ENCODE measurements at regions not wholly inside any gene's neighbourhood (a gene's known extent, or its start where the extent isn't known, plus 50 kb on each side); places are given as distances from the start of the nearest gene placed in this dataset.

DNA sequence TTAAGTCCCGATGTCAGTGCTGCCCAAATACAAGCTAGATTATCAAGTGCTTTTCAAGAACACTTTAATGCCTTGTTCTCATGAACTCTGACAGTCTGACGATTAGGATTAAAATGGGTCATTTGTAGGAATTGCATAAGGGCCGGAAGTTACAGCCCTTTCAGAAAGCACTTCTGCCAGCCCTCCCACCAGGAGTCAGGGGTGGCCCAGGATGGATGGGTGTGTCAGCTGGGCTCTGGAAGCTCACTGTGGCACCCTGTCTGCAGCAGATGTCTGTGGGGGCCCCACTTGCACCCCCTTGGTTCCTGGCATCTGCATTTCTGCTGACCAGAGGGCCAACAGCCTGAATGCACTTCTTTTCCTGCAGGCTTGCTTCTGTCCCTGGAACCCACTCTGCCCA lies 712.7 kb downstream of the UQCRFS1 start:
- no peaks in the 10 kb centered on the region for H3K4me1 ChIP-seq
- H3K27me3 ChIP-seq: no peaks in the 10 kb centered on the region
- no peak overlapping the region for H3K27ac ChIP-seq
- H3K4me3 ChIP-seq: no peak overlapping the region
- no peaks in the 10 kb centered on the region for H3K9me3 ChIP-seq
- TF ChIP-seq POLR2AphosphoS5 (IDR thresholded peaks at IDR 0.05) (no peak), EP300 (IDR thresholded peaks at IDR 0.05) (no peak), POLR2A (IDR thresholded peaks at IDR 0.05) (no peak)
- TF ChIP-seq, protein P1, sequence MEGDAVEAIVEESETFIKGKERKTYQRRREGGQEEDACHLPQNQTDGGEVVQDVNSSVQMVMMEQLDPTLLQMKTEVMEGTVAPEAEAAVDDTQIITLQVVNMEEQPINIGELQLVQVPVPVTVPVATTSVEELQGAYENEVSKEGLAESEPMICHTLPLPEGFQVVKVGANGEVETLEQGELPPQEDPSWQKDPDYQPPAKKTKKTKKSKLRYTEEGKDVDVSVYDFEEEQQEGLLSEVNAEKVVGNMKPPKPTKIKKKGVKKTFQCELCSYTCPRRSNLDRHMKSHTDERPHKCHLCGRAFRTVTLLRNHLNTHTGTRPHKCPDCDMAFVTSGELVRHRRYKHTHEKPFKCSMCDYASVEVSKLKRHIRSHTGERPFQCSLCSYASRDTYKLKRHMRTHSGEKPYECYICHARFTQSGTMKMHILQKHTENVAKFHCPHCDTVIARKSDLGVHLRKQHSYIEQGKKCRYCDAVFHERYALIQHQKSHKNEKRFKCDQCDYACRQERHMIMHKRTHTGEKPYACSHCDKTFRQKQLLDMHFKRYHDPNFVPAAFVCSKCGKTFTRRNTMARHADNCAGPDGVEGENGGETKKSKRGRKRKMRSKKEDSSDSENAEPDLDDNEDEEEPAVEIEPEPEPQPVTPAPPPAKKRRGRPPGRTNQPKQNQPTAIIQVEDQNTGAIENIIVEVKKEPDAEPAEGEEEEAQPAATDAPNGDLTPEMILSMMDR (IDR thresholded peaks at IDR 0.05): no peak
- no peak for DNase-seq
- intact Hi-C loops (cut with DNase I): no loop called here
- 76 to 83% methylated on average over 3 of the region's 3 CpGs for WGBS, 2 donors
- no peaks in the 10 kb centered on the region for H3K36me3 ChIP-seq

DNA sequence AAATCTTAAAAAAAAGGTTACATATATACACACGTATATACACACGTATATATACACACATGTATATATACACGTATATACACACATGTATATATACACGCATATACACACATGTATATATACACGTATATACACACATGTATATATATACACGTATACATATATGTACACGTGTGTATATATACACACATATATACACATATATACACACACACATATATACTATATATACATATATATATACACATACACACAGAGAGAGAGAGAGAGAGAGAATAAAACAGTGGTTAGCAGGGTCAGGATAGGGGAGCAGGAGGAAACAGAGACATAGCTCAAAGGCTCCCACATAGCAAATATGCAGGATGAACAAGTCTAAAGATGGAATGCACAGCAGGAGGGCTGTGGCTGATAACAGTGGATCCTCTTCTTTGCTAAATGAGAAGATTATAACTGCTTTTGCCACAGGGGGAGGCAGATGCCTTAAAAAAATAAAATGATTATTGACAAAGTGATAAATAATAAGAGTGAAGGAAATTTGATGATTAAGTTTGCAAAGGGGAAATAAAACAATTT lies 714.5 kb downstream of the UQCRFS1 start:
- no peak for DNase-seq
- TF ChIP-seq, protein P1 (IDR thresholded peaks at IDR 0.05): no peak
- TF ChIP-seq EP300 (IDR thresholded peaks at IDR 0.05): no peak
- WGBS, 2 donors: 73 to 80% methylated on average over 7 of the region's 7 CpGs
- H3K36me3 ChIP-seq: no peaks in the 10 kb centered on the region
- no peak overlapping the region for H3K27ac ChIP-seq
- no peak overlapping the region for H3K4me3 ChIP-seq
- H3K4me1 ChIP-seq: no peaks in the 10 kb centered on the region
- intact Hi-C loops (cut with DNase I): no loop called here
- no peaks in the 10 kb centered on the region for H3K9me3 ChIP-seq
- no peaks in the 10 kb centered on the region for H3K27me3 ChIP-seq

DNA sequence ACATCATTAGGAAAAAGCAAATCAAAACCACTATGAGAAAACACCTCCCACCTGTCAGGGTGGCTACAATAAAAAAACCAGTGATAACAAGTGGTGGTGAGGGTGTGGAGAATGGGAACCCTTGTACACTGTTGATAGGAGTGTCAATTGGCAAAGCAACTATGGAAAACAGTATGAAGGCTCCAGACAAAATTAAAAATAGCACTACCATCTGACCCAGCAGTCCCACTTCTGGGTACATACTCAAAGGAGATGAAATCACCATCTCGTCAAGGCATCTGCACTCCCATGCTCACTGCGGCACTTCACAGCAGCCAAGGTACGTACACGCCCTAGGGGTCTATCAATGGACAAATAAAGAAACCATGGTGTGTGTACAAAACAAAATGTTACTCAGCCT lies 715.1 kb downstream of the UQCRFS1 start:
- TF ChIP-seq POLR2A (IDR thresholded peaks at IDR 0.05) (no peak), POLR2AphosphoS5 (IDR thresholded peaks at IDR 0.05) (no peak), EP300 (IDR thresholded peaks at IDR 0.05) (no peak)
- TF ChIP-seq, protein P1 (IDR thresholded peaks at IDR 0.05): no peak
- 96% methylated on average over 4 of the region's 4 CpGs for WGBS, 2 donors
- Histone ChIP-seq H3K27me3 (no peaks in the 10 kb centered on the region), H3K36me3 (no peaks in the 10 kb centered on the region), H3K4me1 (peaks cover 0 to 5% (median 0%) of the 10 kb centered on the region in 4 donors), H3K9me3 (no peaks in the 10 kb centered on the region), H3K27ac (no peak overlapping the region), H3K4me3 (no peak overlapping the region)
- intact Hi-C loops (cut with DNase I): no loop called here
- no peak for DNase-seq

DNA sequence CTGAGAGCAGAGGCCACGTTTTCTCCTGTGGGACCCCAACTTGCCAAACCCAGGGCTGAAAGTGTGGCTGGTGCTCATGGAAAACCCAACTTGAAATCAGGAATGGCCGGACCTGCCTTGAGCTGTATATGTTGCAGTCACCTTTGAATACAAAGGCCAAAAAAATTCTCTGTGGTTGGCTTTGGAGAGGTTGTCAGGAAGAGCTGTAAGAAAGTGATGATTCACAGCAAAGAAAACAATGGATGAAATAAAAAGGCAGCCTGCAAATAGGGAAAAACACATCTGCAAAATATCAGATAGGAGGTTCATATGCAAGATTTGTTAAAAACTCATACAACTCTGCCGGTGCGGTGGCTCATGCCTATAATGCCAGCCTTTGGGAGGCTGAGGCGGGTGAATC lies 715.8 kb downstream of the UQCRFS1 start:
- H3K36me3 ChIP-seq: no peaks in the 10 kb centered on the region
- no peaks in the 10 kb centered on the region for H3K9me3 ChIP-seq
- H3K27me3 ChIP-seq: no peaks in the 10 kb centered on the region
- intact Hi-C loops (cut with DNase I): no loop called here
- WGBS, 2 donors: 90 to 92% methylated on average over 5 of the region's 5 CpGs
- no peak overlapping the region for H3K4me3 ChIP-seq
- no peak overlapping the region for H3K27ac ChIP-seq
- peak; percentile 29 for DNase-seq
- TF ChIP-seq, protein P1 (IDR thresholded peaks at IDR 0.05): no peak
- TF ChIP-seq POLR2AphosphoS5 (IDR thresholded peaks at IDR 0.05): no peak
- TF ChIP-seq POLR2A (IDR thresholded peaks at IDR 0.05): no peak
- TF ChIP-seq EP300 (IDR thresholded peaks at IDR 0.05): no peak
- H3K4me1 ChIP-seq: peaks cover 0 to 10% (median 0%) of the 10 kb centered on the region in 4 donors

DNA sequence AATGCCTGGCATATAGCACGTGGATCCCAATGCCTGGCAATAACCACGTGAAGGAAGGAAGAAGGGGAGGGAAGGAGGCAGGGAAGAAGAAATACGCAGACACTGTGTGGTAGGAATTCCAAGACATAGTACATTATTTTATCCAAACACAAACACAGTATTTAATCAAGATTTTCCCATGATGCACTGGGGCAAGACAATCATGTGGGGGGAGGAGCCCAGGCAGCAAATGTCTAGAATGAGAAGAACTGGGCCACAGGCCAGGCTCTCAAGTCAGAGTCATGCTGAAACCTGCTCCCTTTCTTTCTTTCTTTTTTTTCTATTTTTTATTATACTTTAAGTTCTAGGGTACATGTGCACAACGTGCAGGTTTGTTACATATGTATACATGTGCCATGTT lies 717.9 kb downstream of the UQCRFS1 start:
- intact Hi-C loops (cut with DNase I): no loop called here
- no peak overlapping the region for H3K4me3 ChIP-seq
- 85 to 90% methylated on average over 4 of the region's 4 CpGs for WGBS, 2 donors
- H3K9me3 ChIP-seq: no peaks in the 10 kb centered on the region
- TF ChIP-seq, protein P1 (IDR thresholded peaks at IDR 0.05): no peak
- TF ChIP-seq EP300 (IDR thresholded peaks at IDR 0.05) (no peak), POLR2AphosphoS5 (IDR thresholded peaks at IDR 0.05) (no peak), POLR2A (IDR thresholded peaks at IDR 0.05) (no peak)
- H3K27me3 ChIP-seq: no peaks in the 10 kb centered on the region
- DNase-seq: no peak
- H3K4me1 ChIP-seq: peaks cover 0 to 10% (median 0%) of the 10 kb centered on the region in 4 donors
- no peak overlapping the region for H3K27ac ChIP-seq
- H3K36me3 ChIP-seq: no peaks in the 10 kb centered on the region

Data from sigmoid colon (tissue), 6 donors.